Cardiac muscle cell (in vitro differentiated cells and primary cell): ENCODE measurements at regions not wholly inside any gene's neighbourhood (a gene's known extent, or its start where the extent isn't known, plus 50 kb on each side); places are given as distances from the start of the nearest gene placed in this dataset.

Experiments used
- DNase-seq, 2 donors: peaks; one replicate each; pipeline versions ENCODE4 v3.0.0 to v3.0.0-alpha.2; 2010 to 2017; ENCODE audit warnings: low read depth in 1 of 2, low spot score in 1 of 2
- H3K27ac ChIP-seq: fragments of 200-600 bp; sonication (generic); 2 replicates; pipeline ENCODE4 v1.5.1; 2016
- H3K27me3 ChIP-seq: fragments of 200-600 bp; sonication (generic); 2 replicates; pipeline ENCODE4 v1.6.0; 2016; ENCODE audit warnings: control low read depth
- H3K36me3 ChIP-seq: fragments of 200-600 bp; sonication (generic); 2 replicates; pipeline ENCODE4 v1.5.1; 2016; ENCODE audit warnings: control low read depth
- H3K4me1 ChIP-seq: fragments of 200-600 bp; sonication (generic); 2 replicates; pipeline ENCODE4 v1.8.1; 2017; ENCODE audit warnings: low read depth, mild to moderate bottlenecking, mixed run types
- H3K4me3 ChIP-seq: fragments of 200-600 bp; sonication (generic); 2 replicates; pipeline ENCODE4 v1.5.1; 2016; ENCODE audit warnings: mild to moderate bottlenecking
- H3K9me3 ChIP-seq: fragments of 200-600 bp; sonication (generic); 2 replicates; pipeline ENCODE4 v1.5.1; 2017; ENCODE audit warnings: low read depth, mild to moderate bottlenecking, control low read depth
- TF ChIP-seq, protein P1 (sequence below): IDR thresholded peaks from 2 replicates; pipeline ENCODE4 v1.5.1; 2012; ENCODE audit warnings: low read depth, mild to moderate bottlenecking, low read length

DNA sequence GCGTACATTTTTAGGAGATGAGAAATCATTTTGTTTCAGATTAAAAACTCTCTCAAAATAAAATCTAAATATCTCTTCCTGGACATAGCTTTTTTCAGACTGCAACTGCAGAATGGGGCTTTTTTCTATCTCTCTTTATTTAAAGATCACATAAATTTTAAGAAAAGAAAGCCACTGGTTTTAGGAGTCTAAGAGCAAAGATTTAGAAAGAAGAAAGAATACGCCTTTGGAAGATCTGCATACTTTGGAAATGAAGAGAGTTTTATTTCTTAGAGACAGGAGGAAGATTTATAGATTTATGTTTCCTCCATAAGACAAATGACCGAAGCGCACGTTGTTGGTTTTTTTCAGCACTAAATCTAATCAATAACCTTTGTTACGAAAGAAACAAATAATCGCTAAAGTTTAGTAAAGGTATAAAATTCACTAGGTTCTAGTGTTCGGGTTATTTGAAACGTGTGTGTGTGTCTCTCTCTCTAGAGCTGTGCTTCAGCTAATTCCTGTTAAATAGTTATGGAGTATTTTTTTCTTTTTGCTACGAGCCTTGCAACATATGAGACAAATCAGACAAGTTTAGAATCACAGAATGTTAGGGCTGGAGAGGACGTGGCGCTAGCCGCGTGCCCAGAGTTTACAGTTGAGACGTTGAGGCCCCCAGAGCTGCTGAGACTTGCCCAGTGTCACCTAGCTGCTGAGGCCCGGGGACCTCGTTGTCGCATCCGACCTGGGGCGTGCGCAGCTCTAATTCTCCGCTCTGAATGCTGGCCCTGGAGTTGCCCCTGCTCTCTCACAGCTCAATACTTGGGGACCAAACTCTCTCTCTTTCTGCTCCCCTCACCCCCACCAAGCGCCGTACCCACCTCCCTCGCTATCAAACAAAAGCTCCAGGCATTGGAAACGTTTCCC is 69.9 kb downstream of the CTAGE1 start:
- Histone ChIP-seq H3K27ac (peak overlapping the region; percentile 66), H3K36me3 (no peaks in the 10 kb centered on the region), H3K4me1 (peaks cover 55% of the 10 kb centered on the region), H3K27me3 (peaks cover 20% of the 10 kb centered on the region), H3K9me3 (no peaks in the 10 kb centered on the region), H3K4me3 (peak overlapping the region; percentile 47)
- peak; percentile 53 to 57 for DNase-seq
- TF ChIP-seq, protein P1, sequence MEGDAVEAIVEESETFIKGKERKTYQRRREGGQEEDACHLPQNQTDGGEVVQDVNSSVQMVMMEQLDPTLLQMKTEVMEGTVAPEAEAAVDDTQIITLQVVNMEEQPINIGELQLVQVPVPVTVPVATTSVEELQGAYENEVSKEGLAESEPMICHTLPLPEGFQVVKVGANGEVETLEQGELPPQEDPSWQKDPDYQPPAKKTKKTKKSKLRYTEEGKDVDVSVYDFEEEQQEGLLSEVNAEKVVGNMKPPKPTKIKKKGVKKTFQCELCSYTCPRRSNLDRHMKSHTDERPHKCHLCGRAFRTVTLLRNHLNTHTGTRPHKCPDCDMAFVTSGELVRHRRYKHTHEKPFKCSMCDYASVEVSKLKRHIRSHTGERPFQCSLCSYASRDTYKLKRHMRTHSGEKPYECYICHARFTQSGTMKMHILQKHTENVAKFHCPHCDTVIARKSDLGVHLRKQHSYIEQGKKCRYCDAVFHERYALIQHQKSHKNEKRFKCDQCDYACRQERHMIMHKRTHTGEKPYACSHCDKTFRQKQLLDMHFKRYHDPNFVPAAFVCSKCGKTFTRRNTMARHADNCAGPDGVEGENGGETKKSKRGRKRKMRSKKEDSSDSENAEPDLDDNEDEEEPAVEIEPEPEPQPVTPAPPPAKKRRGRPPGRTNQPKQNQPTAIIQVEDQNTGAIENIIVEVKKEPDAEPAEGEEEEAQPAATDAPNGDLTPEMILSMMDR = no peak

DNA sequence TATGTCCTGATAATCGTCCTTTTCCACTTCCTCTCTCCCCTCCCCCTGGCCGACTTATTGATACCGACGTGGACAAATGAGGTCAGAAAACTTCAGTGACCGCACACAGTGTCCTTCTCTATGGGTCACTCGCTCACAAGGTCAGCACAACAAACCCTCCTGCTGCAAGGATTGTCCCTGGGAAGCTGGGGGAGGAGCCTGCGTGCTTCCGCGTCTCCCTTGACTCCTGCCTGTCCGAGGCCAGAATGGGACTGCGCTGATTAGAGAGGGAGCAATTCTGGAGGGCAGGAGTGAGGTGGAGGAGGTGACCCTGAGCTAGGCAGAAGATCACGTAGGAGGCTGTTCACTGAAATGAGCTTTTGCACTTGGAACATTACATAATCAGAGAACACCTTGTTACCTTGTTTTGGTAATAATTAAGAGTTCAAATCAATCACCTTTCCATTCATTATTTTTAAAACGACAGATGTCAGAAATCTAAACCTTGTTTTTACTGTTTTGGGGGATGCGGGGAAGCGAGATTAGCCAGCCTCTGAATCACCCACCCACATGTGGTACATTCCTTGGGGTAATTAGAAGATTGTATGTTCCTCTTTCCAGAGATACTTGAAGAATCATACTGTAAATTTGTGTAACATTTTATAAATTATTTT is 70.6 kb downstream of the CTAGE1 start:
- H3K27me3 ChIP-seq = peaks cover 20% of the 10 kb centered on the region
- H3K4me1 ChIP-seq = peaks cover 55% of the 10 kb centered on the region
- H3K4me3 ChIP-seq = peak overlapping the region; percentile 47
- no peaks in the 10 kb centered on the region for H3K9me3 ChIP-seq
- DNase-seq = peak; percentile 71 to 79
- peak overlapping the region; percentile 27 for H3K27ac ChIP-seq
- H3K36me3 ChIP-seq = no peaks in the 10 kb centered on the region
- TF ChIP-seq, protein P1 = no peak

GRCh38 chr18:22346401-22346952 is 71.2 kb downstream of the CTAGE1 start:
- peak overlapping the region; percentile 27 for H3K27ac ChIP-seq
- H3K27me3 ChIP-seq = peaks cover 20% of the 10 kb centered on the region
- peak in 1 of 2 donors; percentile 84 for DNase-seq
- H3K9me3 ChIP-seq = no peaks in the 10 kb centered on the region
- H3K4me1 ChIP-seq = peaks cover 55% of the 10 kb centered on the region
- TF ChIP-seq, protein P1 = no peak
- peak overlapping the region; percentile 47 for H3K4me3 ChIP-seq
- H3K36me3 ChIP-seq = no peaks in the 10 kb centered on the region

DNA sequence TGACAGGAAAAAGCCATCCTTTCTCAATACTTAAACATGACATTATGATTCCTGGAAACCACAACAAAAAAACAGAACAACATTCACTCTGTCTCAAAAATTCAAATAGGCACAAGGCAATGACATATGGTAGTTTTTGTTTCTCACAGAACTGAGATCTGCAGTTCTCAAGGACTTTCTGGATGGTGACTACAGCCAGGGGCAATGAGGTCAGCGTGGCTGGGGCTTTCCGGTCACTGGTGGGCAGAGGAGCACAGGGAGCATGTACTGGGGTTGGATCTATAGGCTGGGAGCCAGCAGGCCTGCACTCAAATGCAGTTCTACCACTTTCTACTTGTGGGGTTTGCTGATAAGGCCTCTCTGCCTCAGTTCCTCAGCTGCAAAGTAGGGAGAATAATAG is 72.0 kb downstream of the CTAGE1 start:
- Histone ChIP-seq H3K4me1 (peaks cover 56% of the 10 kb centered on the region), H3K27ac (no peak overlapping the region), H3K4me3 (no peak overlapping the region), H3K9me3 (no peaks in the 10 kb centered on the region), H3K27me3 (peaks cover 18% of the 10 kb centered on the region), H3K36me3 (no peaks in the 10 kb centered on the region)
- no peak for DNase-seq
- TF ChIP-seq, protein P1 = no peak

DNA sequence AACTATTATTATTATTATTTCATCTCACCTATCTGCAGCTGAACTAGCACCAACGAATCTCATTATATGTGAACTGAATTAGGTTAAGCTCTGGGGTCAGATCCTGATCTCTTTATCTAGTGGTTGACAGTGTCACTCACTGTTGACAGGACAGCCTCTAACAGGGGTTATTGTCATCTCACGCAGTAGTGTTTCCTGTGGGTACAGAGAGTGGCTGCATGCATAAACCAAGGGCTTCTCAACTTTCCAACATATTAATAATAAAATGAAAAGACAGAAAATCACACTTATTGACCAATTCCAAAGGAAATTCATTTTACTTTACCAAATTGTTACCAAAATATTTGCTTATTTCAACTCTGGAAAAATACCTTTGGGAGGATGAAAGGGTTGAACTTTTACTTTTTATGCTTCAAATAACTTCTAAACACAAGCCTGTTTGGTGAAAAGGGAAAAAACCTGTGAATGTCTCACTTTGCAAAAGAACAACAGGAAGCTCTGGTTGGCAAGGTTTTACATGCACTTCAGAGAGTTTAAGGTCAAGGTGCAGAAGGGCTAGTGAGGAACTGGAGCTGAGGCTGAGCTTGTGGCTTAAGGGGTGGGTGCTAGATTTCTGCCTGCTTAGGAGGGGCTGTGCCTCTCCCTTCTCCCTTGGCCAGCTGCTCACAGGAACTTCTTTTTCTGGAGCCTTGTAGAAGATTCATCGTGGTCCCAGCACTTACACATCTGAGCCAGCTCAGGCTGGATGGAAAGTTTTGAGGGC is 72.6 kb downstream of the CTAGE1 start:
- Histone ChIP-seq H3K9me3 (no peaks in the 10 kb centered on the region), H3K27me3 (peaks cover 11% of the 10 kb centered on the region), H3K36me3 (no peaks in the 10 kb centered on the region), H3K4me3 (no peak overlapping the region), H3K4me1 (peaks cover 62% of the 10 kb centered on the region), H3K27ac (no peak overlapping the region)
- TF ChIP-seq, protein P1 = no peak
- DNase-seq = no peak
